ENCODE measurements at regions not wholly inside any gene's neighbourhood (a gene's known extent, or its start where the extent isn't known, plus 50 kb on each side); places are given as distances from the start of the nearest gene placed in this dataset.

- TF ChIP-seq BCL11A (IDR thresholded peaks at IDR 0.05; ENCODE audit: low read depth, low read length) (no peak), STAT3 (IDR thresholded peaks at IDR 0.05; ENCODE audit: low read depth, low read length) (no peak), SIX5 (IDR thresholded peaks at IDR 0.05; ENCODE audit: low read depth, low read length, severe bottlenecking) (no peak)
These were observed 249.8 kb downstream of the CDH11 start (continued) for GRCh38 chr16:64872101-64872500.

- no TSS peak for BruUV-seq (replicated peaks)
- in situ Hi-C loops (cut with MboI), result no loop called here
- CTCF ChIA-PET, result interaction anchor here (1.0 kb wide), 1 partner anchor 112 kb away, joined by 3 read pairs; no protein-coding TSS in a partner anchor
These were observed 251.0 kb downstream of the CDH11 start for GRCh38 chr16:64870859-64871258.

More at GRCh38 chr16:64870859-64871258, 251.0 kb downstream of the CDH11 start:
- FAIRE-seq (no peak), DNase-seq (ENCODE audit: low read depth, low spot score) (no peak), ATAC-seq (no peak)
- POLR2A ChIA-PET, result no interaction called here
- H3K27ac ChIP-seq (ENCODE audit: control insufficient read depth, insufficient read depth), result no peak overlapping the region
- H3K79me2 ChIP-seq (ENCODE audit: control insufficient read depth, insufficient read depth, low read length), result no peaks in the 10 kb centered on the region
- WGBS (ENCODE audit: insufficient coverage, insufficient replicate concordance, low lambda C conversion rate, missing lambda C conversion rate), result 12% methylated on average over 3 of the region's 3 CpGs
- no peaks in the 10 kb centered on the region for H3K9me3 ChIP-seq (replicated peaks; ENCODE audit: control insufficient read depth, insufficient read depth, low read length)
- no peak overlapping the region for H3K9ac ChIP-seq (ENCODE audit: control insufficient read depth, insufficient read depth, low read length)
- RAD21 ChIA-PET (ENCODE audit: unreplicated experiment), result no interaction called here
- no peaks in the 10 kb centered on the region for H3K27me3 ChIP-seq (replicated peaks in 1 of 2; ENCODE audit: control insufficient read depth in 2 of 2, insufficient read depth in 2 of 2, low read length in 1 of 2)
- H3K4me3 ChIP-seq, result no peak overlapping the region
- no peaks in the 10 kb centered on the region for H3K4me1 ChIP-seq (ENCODE audit: control insufficient read depth, insufficient read depth, low read length)
- no peak overlapping the region for H2AFZ ChIP-seq (ENCODE audit: control insufficient read depth, low read depth, low read length)
- no peak overlapping the region for H3K4me2 ChIP-seq (ENCODE audit: control insufficient read depth, insufficient read depth)
- no peaks in the 10 kb centered on the region for H4K20me1 ChIP-seq (ENCODE audit: control insufficient read depth, insufficient read depth)
- SMC1A ChIA-PET (ENCODE audit: uncharacterized antibody, unreplicated experiment), result interaction anchor here (0.6 to 1.6 kb wide), 2 partner anchors 13 to 294 kb away, joined by 3 read pairs; no protein-coding TSS in a partner anchor
- H3K36me3 ChIP-seq (ENCODE audit: control insufficient read depth in 2 of 2, insufficient read depth in 2 of 2, low read length in 1 of 2), result no peaks in the 10 kb centered on the region
- TF ChIP-seq PAX5 (IDR thresholded peaks at IDR 0.05; ENCODE audit: borderline replicate concordance, low read depth, low read length) (no peak), CEBPZ (IDR thresholded peaks at IDR 0.05; ENCODE audit: low read depth, low read length) (no peak), POLR2AphosphoS5 (IDR thresholded peaks at IDR 0.05; ENCODE audit: low read length) (no peak), ZSCAN29 (IDR thresholded peaks at IDR 0.05) (no peak), GABPA (IDR thresholded peaks at IDR 0.05; ENCODE audit: low read depth) (no peak), STAT3 (IDR thresholded peaks at IDR 0.05; ENCODE audit: low read depth, low read length) (no peak)
- intact Hi-C loops (cut with micrococcal nuclease; ENCODE audit: unreplicated experiment), result no loop called here
